Neural cell (in vitro differentiated cells): ENCODE measurements at regions not wholly inside any gene's neighbourhood (a gene's known extent, or its start where the extent isn't known, plus 50 kb on each side); places are given as distances from the start of the nearest gene placed in this dataset.

Source experiments
- H2AFZ ChIP-seq: fragments of 200-600, 300-800 bp; sonication (generic), shearing (Covaris generic); 2 replicates; pipeline ENCODE4 v1.6.0; 2014; ENCODE audit warnings: low read depth, mild to moderate bottlenecking, antibody characterized with exemption, low read length, moderate library complexity
- H3F3A ChIP-seq: fragments of 200-600 bp; shearing (Covaris generic); 2 replicates; pipeline ENCODE4 v1.6.1; 2016; ENCODE audit warnings: mild to moderate bottlenecking, moderate library complexity, mixed read lengths, antibody characterized with exemption, low read length; ENCODE audit not compliant: insufficient read depth, poor library complexity, severe bottlenecking
- H3K27ac ChIP-seq: fragments of 200-600, 300-800 bp; sonication (generic), shearing (Covaris generic); 2 replicates; pipeline ENCODE4 v1.5.1; 2014; ENCODE audit warnings: mild to moderate bottlenecking, low read length, moderate library complexity
- H3K27me3 ChIP-seq: fragments of 300-800, 200-600 bp; sonication (generic), shearing (Covaris generic); 2 replicates; pipeline ENCODE4 v1.6.0; 2014; ENCODE audit warnings: mild to moderate bottlenecking, low read depth, low read length, moderate library complexity; ENCODE audit not compliant: insufficient read depth
- H3K36me3 ChIP-seq: fragments of 300-800, 200-600 bp; sonication (generic), shearing (Covaris generic); 2 replicates; pipeline ENCODE4 v1.5.1; 2014; ENCODE audit warnings: mild to moderate bottlenecking, antibody characterized with exemption, low read length, moderate library complexity; ENCODE audit not compliant: insufficient read depth
- H3K4me2 ChIP-seq: fragments of 300-800, 200-600 bp; sonication (generic), shearing (Covaris generic); 2 replicates; pipeline ENCODE4 v1.6.0; 2014; ENCODE audit warnings: mild to moderate bottlenecking, low read length
- H3K4me3 ChIP-seq: fragments of 300-800, 200-600 bp; sonication (generic), shearing (Covaris generic); 2 replicates; pipeline ENCODE4 v1.5.1; 2014; ENCODE audit warnings: mild to moderate bottlenecking, low read length, moderate library complexity
- H3K79me2 ChIP-seq: fragments of 200-600 bp; shearing (Covaris generic); replicated peaks from 2 replicates; pipeline ENCODE4 v1.6.0; 2014; ENCODE audit warnings: mild to moderate bottlenecking, low read length, moderate library complexity; ENCODE audit not compliant: insufficient read depth
- H3K9ac ChIP-seq: fragments of 300-800, 200-600 bp; sonication (generic), shearing (Covaris generic); 2 replicates; pipeline ENCODE4 v1.6.1; 2016; ENCODE audit warnings: mild to moderate bottlenecking, low read length, mixed read lengths
- H3K9me2 ChIP-seq: fragments of 200-600 bp; shearing (Covaris generic); 2 replicates; pipeline ENCODE4 v1.6.1; 2016; ENCODE audit warnings: mild to moderate bottlenecking, low read length, mixed read lengths; ENCODE audit not compliant: insufficient read depth
- H3K9me3 ChIP-seq: fragments of 200-600, 300-800 bp; sonication (generic), shearing (Covaris generic); 2 replicates; pipeline ENCODE4 v1.6.1; 2016; ENCODE audit warnings: mild to moderate bottlenecking, mixed run types, low read length, moderate library complexity, mixed read lengths
- H4K20me1 ChIP-seq: fragments of 200-600 bp; shearing (Covaris generic); 2 replicates; pipeline ENCODE4 v1.6.1; 2016; ENCODE audit warnings: mild to moderate bottlenecking, mixed run types; ENCODE audit not compliant: insufficient read depth
- EP300 ChIP-seq: fragments of 450-650 bp; conservative IDR thresholded peaks from 2 replicates; pipeline ENCODE4 v1.6.1; 2014; ENCODE audit warnings: antibody characterized with exemption, mild to moderate bottlenecking, moderate library complexity; ENCODE audit not compliant: poor library complexity, severe bottlenecking
- EZH2 ChIP-seq: fragments of 200-600, 300-800 bp; shearing (Covaris generic), sonication (generic); IDR thresholded peaks from 2 replicates; pipeline ENCODE4 v1.6.1; 2014; ENCODE audit warnings: antibody characterized with exemption, low read length, borderline replicate concordance, mild to moderate bottlenecking; ENCODE audit not compliant: insufficient read depth, poor library complexity, severe bottlenecking
- MXI1 ChIP-seq: fragments of 450-650 bp; conservative IDR thresholded peaks from 2 replicates; pipeline ENCODE4 v1.6.1; 2014; ENCODE audit warnings: antibody characterized with exemption, mild to moderate bottlenecking; ENCODE audit not compliant: poor library complexity, severe bottlenecking
- POLR2AphosphoS5 ChIP-seq: IDR thresholded peaks from 2 replicates; pipeline ENCODE4 v1.6.1; 2012
- RAD21 ChIP-seq: fragments of 450-650 bp; conservative IDR thresholded peaks from 2 replicates; pipeline ENCODE4 v1.6.1; 2014; ENCODE audit warnings: antibody characterized with exemption, mild to moderate bottlenecking, moderate library complexity
- SMC3 ChIP-seq: fragments of 450-650 bp; conservative IDR thresholded peaks from 2 replicates; pipeline ENCODE4 v1.6.1; 2014; ENCODE audit warnings: antibody characterized with exemption, mild to moderate bottlenecking, moderate library complexity; ENCODE audit not compliant: poor library complexity
- TAF1 ChIP-seq: IDR thresholded peaks from 2 replicates; pipeline ENCODE4 v1.6.1; 2012; ENCODE audit warnings: low read depth
- TF ChIP-seq, protein P1 (sequence below): IDR thresholded peaks from 2 replicates; pipeline ENCODE4 v1.6.1; 2012; ENCODE audit warnings: borderline replicate concordance
- TF ChIP-seq, protein P2 (sequence below): fragments of 450-650 bp; IDR thresholded peaks from 2 replicates; pipeline ENCODE4 v1.5.1; 2014; ENCODE audit warnings: antibody characterized with exemption, mild to moderate bottlenecking, moderate library complexity; ENCODE audit not compliant: poor library complexity, severe bottlenecking

DNA sequence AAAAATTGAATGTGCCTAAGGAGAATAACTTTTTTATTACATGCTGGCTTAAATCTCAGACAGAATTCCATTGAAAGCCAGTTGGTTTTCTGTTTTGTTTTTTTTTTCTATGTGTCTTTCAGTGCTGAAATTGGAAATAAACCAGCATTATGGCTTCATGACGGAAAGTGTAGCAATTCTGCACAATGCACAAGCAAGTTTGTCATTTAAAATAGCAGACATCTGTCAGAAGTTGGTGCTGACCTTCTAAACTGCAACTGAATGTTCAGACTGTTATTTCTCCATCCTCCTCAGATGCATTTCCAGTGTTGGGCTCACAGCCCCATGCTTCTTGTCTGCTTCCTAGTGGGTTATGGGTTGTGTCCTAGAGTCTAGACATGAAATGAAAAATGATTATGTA is 107.2 kb upstream of the LIMCH1 start:
- Histone ChIP-seq H3K79me2 (no peaks in the 10 kb centered on the region), H3K27ac (no peak overlapping the region), H3K9me3 (no peaks in the 10 kb centered on the region), H3K9ac (no peak overlapping the region), H3K27me3 (no peaks in the 10 kb centered on the region), H3K9me2 (no peaks in the 10 kb centered on the region), H3K4me3 (no peak overlapping the region), H4K20me1 (no peaks in the 10 kb centered on the region), H2AFZ (no peak overlapping the region), H3K36me3 (no peaks in the 10 kb centered on the region), H3K4me2 (no peak overlapping the region), H3F3A (no peaks in the 10 kb centered on the region)
- TF ChIP-seq TAF1 (no peak), EP300 (no peak), SMC3 (no peak), RAD21 (no peak), MXI1 (no peak), POLR2AphosphoS5 (no peak), EZH2 (no peak)
- TF ChIP-seq, protein P1, sequence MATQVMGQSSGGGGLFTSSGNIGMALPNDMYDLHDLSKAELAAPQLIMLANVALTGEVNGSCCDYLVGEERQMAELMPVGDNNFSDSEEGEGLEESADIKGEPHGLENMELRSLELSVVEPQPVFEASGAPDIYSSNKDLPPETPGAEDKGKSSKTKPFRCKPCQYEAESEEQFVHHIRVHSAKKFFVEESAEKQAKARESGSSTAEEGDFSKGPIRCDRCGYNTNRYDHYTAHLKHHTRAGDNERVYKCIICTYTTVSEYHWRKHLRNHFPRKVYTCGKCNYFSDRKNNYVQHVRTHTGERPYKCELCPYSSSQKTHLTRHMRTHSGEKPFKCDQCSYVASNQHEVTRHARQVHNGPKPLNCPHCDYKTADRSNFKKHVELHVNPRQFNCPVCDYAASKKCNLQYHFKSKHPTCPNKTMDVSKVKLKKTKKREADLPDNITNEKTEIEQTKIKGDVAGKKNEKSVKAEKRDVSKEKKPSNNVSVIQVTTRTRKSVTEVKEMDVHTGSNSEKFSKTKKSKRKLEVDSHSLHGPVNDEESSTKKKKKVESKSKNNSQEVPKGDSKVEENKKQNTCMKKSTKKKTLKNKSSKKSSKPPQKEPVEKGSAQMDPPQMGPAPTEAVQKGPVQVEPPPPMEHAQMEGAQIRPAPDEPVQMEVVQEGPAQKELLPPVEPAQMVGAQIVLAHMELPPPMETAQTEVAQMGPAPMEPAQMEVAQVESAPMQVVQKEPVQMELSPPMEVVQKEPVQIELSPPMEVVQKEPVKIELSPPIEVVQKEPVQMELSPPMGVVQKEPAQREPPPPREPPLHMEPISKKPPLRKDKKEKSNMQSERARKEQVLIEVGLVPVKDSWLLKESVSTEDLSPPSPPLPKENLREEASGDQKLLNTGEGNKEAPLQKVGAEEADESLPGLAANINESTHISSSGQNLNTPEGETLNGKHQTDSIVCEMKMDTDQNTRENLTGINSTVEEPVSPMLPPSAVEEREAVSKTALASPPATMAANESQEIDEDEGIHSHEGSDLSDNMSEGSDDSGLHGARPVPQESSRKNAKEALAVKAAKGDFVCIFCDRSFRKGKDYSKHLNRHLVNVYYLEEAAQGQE: no peak
- TF ChIP-seq, protein P2, sequence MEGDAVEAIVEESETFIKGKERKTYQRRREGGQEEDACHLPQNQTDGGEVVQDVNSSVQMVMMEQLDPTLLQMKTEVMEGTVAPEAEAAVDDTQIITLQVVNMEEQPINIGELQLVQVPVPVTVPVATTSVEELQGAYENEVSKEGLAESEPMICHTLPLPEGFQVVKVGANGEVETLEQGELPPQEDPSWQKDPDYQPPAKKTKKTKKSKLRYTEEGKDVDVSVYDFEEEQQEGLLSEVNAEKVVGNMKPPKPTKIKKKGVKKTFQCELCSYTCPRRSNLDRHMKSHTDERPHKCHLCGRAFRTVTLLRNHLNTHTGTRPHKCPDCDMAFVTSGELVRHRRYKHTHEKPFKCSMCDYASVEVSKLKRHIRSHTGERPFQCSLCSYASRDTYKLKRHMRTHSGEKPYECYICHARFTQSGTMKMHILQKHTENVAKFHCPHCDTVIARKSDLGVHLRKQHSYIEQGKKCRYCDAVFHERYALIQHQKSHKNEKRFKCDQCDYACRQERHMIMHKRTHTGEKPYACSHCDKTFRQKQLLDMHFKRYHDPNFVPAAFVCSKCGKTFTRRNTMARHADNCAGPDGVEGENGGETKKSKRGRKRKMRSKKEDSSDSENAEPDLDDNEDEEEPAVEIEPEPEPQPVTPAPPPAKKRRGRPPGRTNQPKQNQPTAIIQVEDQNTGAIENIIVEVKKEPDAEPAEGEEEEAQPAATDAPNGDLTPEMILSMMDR: no peak

DNA sequence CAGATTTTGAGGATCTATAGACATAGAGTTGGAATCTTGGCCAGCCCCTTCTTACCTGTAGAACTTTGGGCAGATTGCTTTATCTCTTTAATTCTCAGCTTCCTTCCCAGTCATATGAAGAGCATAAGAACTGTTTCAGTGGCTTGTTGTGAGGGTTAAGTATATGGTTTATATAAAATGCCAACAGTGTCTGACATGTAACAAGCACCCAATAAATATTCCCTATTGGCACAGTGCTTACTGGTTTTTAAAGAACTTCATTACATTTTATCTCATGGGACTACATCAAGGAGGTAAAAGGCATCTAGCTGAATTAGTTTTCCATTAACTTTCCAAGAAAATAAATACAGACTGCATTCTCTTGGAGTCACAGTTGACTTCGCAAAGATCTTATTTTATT is 106.7 kb upstream of the LIMCH1 start:
- Histone ChIP-seq H3K27me3 (no peaks in the 10 kb centered on the region), H2AFZ (no peak overlapping the region), H3K9me2 (no peaks in the 10 kb centered on the region), H3K4me2 (no peak overlapping the region), H3K79me2 (no peaks in the 10 kb centered on the region), H4K20me1 (no peaks in the 10 kb centered on the region), H3K36me3 (no peaks in the 10 kb centered on the region), H3F3A (no peaks in the 10 kb centered on the region), H3K9ac (no peak overlapping the region), H3K4me3 (no peak overlapping the region), H3K9me3 (no peaks in the 10 kb centered on the region), H3K27ac (no peak overlapping the region)
- no peak for TF ChIP-seq SMC3
- TF ChIP-seq TAF1: no peak
- no peak for TF ChIP-seq POLR2AphosphoS5
- TF ChIP-seq, protein P2: no peak
- TF ChIP-seq RAD21: no peak
- TF ChIP-seq MXI1: no peak
- no peak for TF ChIP-seq EZH2
- TF ChIP-seq EP300: no peak
- TF ChIP-seq, protein P1: no peak
